Parathyroid adenoma (tissue), 2 donors: ENCODE measurements at regions not wholly inside any gene's neighbourhood (a gene's known extent, or its start where the extent isn't known, plus 50 kb on each side); places are given as distances from the start of the nearest gene placed in this dataset.

Experiments
- H2AFZ ChIP-seq: fragments of 300-600 bp; sonication (generic); one replicate; pipeline ENCODE4 v1.7.0; 2017; ENCODE audit warnings: antibody characterized with exemption, mild to moderate bottlenecking
- H3K27ac ChIP-seq: fragments of 300-600 bp; sonication (generic); one replicate; pipeline ENCODE4 v1.7.0; 2017
- H3K27me3 ChIP-seq: fragments of 300-600 bp; sonication (generic); one replicate; pipeline ENCODE4 v1.7.0; 2017; ENCODE audit warnings: low read length; ENCODE audit not compliant: control insufficient read depth, insufficient read depth
- H3K36me3 ChIP-seq: fragments of 300-600 bp; sonication (generic); one replicate; pipeline ENCODE4 v1.7.0; 2017; ENCODE audit warnings: low read length; ENCODE audit not compliant: control insufficient read depth, insufficient read depth
- H3K4me1 ChIP-seq: fragments of 300-600 bp; sonication (generic); one replicate; pipeline ENCODE4 v1.7.0; 2017; ENCODE audit warnings: control low read depth
- H3K4me2 ChIP-seq: fragments of 300-600 bp; sonication (generic); one replicate; pipeline ENCODE4 v1.7.0; 2017; ENCODE audit warnings: low read length
- H3K4me3 ChIP-seq: fragments of 300-600 bp; sonication (generic); one replicate; pipeline ENCODE4 v1.7.0; 2017; ENCODE audit warnings: low read depth, low read length
- H3K79me2 ChIP-seq: fragments of 300-600 bp; sonication (generic); one replicate; pipeline ENCODE4 v1.7.0; 2017; ENCODE audit warnings: control low read depth
- H3K9ac ChIP-seq: fragments of 300-600 bp; sonication (generic); one replicate; pipeline ENCODE4 v1.7.0; 2017; ENCODE audit warnings: mild to moderate bottlenecking
- H3K9me3 ChIP-seq: fragments of 300-600 bp; sonication (generic); one replicate; pipeline ENCODE4 v1.7.0; 2017; ENCODE audit warnings: low read length; ENCODE audit not compliant: control insufficient read depth
- TF ChIP-seq, protein P1 (sequence below): fragments of 300-600 bp; sonication (generic); IDR thresholded peaks from one replicate; pipeline ENCODE4 v1.7.0; 2017; ENCODE audit warnings: antibody characterized with exemption, mild to moderate bottlenecking
- donor health status: primary hyperparathyroidism.

DNA sequence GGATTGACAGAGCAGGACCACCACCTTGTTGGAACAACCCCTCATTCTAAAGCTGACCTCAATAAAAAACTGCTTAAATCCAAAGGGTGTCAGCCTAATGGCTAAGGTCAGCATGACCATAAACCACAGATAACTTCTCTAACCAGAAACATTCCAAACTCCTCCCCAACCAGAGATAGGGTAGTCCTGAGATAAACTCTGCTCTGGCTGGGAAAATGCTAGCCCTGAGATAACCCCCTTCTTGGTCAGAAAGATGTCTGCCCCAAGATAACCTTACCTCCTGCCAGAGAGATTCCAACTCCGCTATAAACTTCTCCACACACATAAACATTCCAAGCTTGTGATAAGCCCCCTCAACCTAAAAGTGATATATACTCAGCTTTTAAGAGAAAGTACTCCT, 364.8 kb upstream of the RBMY1B start:
- TF ChIP-seq, protein P1, sequence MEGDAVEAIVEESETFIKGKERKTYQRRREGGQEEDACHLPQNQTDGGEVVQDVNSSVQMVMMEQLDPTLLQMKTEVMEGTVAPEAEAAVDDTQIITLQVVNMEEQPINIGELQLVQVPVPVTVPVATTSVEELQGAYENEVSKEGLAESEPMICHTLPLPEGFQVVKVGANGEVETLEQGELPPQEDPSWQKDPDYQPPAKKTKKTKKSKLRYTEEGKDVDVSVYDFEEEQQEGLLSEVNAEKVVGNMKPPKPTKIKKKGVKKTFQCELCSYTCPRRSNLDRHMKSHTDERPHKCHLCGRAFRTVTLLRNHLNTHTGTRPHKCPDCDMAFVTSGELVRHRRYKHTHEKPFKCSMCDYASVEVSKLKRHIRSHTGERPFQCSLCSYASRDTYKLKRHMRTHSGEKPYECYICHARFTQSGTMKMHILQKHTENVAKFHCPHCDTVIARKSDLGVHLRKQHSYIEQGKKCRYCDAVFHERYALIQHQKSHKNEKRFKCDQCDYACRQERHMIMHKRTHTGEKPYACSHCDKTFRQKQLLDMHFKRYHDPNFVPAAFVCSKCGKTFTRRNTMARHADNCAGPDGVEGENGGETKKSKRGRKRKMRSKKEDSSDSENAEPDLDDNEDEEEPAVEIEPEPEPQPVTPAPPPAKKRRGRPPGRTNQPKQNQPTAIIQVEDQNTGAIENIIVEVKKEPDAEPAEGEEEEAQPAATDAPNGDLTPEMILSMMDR = no peak
- Histone ChIP-seq H3K79me2 (no peaks in the 10 kb centered on the region), H3K27me3 (no peaks in the 10 kb centered on the region), H3K4me2 (no peak overlapping the region), H3K27ac (no peak overlapping the region), H3K4me1 (no peaks in the 10 kb centered on the region), H3K9me3 (no peaks in the 10 kb centered on the region), H3K9ac (no peak overlapping the region), H3K4me3 (no peak overlapping the region), H2AFZ (no peak overlapping the region), H3K36me3 (no peaks in the 10 kb centered on the region)

DNA sequence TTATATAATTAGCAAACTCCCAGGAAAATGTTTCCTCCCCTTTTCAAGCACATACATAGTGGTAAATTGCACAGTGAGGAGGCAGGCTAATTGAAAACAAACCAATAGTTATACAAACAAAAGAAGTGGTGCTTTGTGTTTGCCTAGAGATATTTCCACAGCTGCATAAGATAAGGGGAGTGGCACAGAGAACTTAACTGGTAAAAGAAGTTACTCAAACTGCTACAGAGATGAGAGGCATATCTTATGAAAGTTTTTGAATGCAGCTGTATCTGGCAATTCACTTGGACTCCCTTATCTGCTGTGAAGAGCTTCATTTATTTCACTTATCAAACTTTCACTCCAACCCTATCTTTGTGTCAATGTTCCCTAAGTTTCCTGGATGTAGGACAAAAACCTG, 361.2 kb upstream of the RBMY1B start:
- TF ChIP-seq, protein P1 = no peak
- no peak overlapping the region for H3K27ac ChIP-seq

DNA sequence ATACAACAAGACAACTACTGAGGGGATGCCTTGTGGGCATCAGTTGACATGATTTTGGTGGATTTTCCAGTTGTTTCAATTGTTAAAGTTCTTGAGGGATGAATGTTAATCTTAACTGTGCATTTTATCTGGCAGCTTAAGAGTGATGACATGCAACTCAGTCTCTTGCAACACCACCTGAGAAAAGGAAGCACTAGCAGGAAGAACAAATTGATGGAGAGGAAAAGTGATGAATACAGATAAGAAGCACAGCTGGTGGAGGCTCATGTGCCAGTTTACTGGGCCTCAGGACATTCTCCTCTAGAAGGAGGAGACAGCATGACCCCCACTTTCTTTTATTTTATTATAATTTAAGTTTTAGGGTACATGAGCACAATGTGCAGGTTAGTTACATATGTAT, 341.3 kb upstream of the RBMY1B start:
- H3K36me3 ChIP-seq = no peaks in the 10 kb centered on the region
- no peak overlapping the region for H3K27ac ChIP-seq
- H3K9me3 ChIP-seq = no peaks in the 10 kb centered on the region
- TF ChIP-seq, protein P1 = no peak
- no peak overlapping the region for H3K9ac ChIP-seq
- H3K4me2 ChIP-seq = no peak overlapping the region
- no peaks in the 10 kb centered on the region for H3K27me3 ChIP-seq
- H3K4me3 ChIP-seq = no peak overlapping the region
- H3K79me2 ChIP-seq = no peaks in the 10 kb centered on the region
- H2AFZ ChIP-seq = no peak overlapping the region
- H3K4me1 ChIP-seq = no peaks in the 10 kb centered on the region

More for the DNA sequence above, 361.2 kb upstream of the RBMY1B start:
- no peak overlapping the region for H3K4me3 ChIP-seq
- no peak overlapping the region for H3K4me2 ChIP-seq
- H3K27me3 ChIP-seq = no peaks in the 10 kb centered on the region
- H2AFZ ChIP-seq = no peak overlapping the region
- H3K79me2 ChIP-seq = no peaks in the 10 kb centered on the region
- no peak overlapping the region for H3K9ac ChIP-seq
- no peaks in the 10 kb centered on the region for H3K36me3 ChIP-seq
- H3K4me1 ChIP-seq = no peaks in the 10 kb centered on the region
- H3K9me3 ChIP-seq = no peaks in the 10 kb centered on the region

DNA sequence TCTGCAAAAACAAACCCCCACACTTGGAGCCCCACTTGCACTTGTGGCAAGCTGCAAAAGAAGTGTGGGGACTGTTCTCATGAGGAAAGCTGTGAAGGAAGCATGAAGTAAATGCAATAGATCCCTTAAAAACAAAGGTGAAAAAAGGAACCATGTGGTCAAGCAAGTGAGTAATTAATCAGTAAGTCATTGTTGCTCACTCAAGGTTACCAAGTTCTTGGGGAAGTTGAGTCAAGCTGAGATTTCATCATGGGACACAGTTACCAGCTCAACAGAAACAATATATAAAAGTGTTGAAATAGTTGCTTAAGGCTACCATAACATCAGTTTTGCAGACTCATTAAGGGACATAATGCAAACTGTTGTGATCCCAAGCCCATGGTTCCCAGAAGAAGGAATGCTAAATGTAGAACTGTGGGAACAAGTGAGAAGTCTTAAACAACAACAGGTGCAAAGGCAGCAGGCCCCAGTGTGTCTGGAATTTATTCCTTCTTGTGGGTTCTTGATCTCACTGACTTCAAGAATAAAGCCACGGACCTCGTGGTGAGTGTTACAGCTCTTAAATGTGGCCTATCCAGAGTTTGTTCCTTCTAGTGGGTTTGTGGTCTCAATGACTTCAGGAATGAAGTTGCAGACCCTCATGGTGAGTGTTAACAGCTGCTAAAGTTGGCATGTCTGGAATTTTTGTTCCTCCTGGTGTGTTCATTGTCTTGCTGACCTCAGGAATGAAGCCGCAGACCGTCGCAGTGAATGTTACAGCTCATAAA, 336.3 kb upstream of the RBMY1B start:
- no peaks in the 10 kb centered on the region for H3K4me1 ChIP-seq
- H3K9ac ChIP-seq = no peak overlapping the region
- TF ChIP-seq, protein P1 = no peak
- H3K4me2 ChIP-seq = no peak overlapping the region
- no peak overlapping the region for H3K4me3 ChIP-seq
- H2AFZ ChIP-seq = no peak overlapping the region
- no peaks in the 10 kb centered on the region for H3K27me3 ChIP-seq
- no peak overlapping the region for H3K27ac ChIP-seq
- H3K36me3 ChIP-seq = no peaks in the 10 kb centered on the region
- H3K9me3 ChIP-seq = no peaks in the 10 kb centered on the region
- H3K79me2 ChIP-seq = no peaks in the 10 kb centered on the region

DNA sequence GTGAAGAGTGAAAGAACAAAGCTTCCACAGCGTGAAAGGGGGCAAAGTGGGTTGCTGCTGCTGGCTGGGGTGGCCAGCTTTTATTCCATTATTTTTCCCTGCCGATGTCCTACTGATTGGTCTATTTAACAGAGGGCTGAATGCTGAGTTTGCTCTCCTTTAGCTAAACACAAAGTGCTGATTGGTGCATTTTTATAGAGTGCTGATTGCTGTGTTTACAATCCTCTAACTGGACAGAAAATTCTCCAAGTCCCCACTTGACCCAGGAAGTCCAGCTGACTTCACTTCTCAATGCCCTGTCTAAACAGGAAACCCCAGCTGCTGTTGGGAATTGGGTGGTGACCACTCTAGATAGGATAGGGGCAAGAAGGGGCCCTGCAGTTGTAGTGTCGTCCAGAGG, 335.6 kb upstream of the RBMY1B start:
- H3K36me3 ChIP-seq = no peaks in the 10 kb centered on the region

More for the DNA sequence above, 335.6 kb upstream of the RBMY1B start:
- Histone ChIP-seq H3K9ac (no peak overlapping the region), H2AFZ (no peak overlapping the region), H3K27ac (no peak overlapping the region), H3K79me2 (no peaks in the 10 kb centered on the region), H3K4me3 (no peak overlapping the region), H3K4me2 (no peak overlapping the region), H3K27me3 (no peaks in the 10 kb centered on the region), H3K9me3 (no peaks in the 10 kb centered on the region), H3K4me1 (no peaks in the 10 kb centered on the region)
- TF ChIP-seq, protein P1 = no peak
